Liver (tissue), 7 donors: ENCODE measurements at regions not wholly inside any gene's neighbourhood (a gene's known extent, or its start where the extent isn't known, plus 50 kb on each side); places are given as distances from the start of the nearest gene placed in this dataset.

Experiments used
- DNase-seq: peaks from one replicate; pipeline ENCODE4 v3.0.0-alpha.2; 2017; ENCODE audit warnings: low spot score
- H3K27ac ChIP-seq, 2 donors: one replicate each; pipeline ENCODE4 v1.7.0; 2013; ENCODE audit warnings: inconsistent platforms in 2 of 2, low read length in 2 of 2, control low read depth in 1 of 2, low read depth in 1 of 2, mild to moderate bottlenecking in 1 of 2
- H3K27me3 ChIP-seq, 4 donors: one replicate each; pipeline versions ENCODE4 v1.6.1 to v1.7.0; 2013; ENCODE audit warnings: low read length in 3 of 4, inconsistent platforms in 1 of 4, mild to moderate bottlenecking in 1 of 4, moderate library complexity in 1 of 4; ENCODE audit not compliant: control insufficient read depth in 4 of 4, insufficient read depth in 4 of 4
- H3K36me3 ChIP-seq, 4 donors: one replicate each; pipeline versions ENCODE4 v1.6.1 to v1.7.0; 2013; ENCODE audit warnings: low read length in 3 of 4, mild to moderate bottlenecking in 3 of 4, low read depth in 1 of 4, moderate library complexity in 1 of 4; ENCODE audit not compliant: control insufficient read depth in 4 of 4, insufficient read depth in 3 of 4
- H3K4me1 ChIP-seq, 4 donors: one replicate each; pipeline versions ENCODE4 v1.6.1 to v1.7.0; 2013; ENCODE audit warnings: low read length in 3 of 4, mild to moderate bottlenecking in 3 of 4, moderate library complexity in 1 of 4; ENCODE audit not compliant: control insufficient read depth in 4 of 4, insufficient read depth in 4 of 4
- H3K4me3 ChIP-seq, 3 donors: one replicate each; pipeline versions ENCODE4 v1.6.1 to v1.7.0; 2013; ENCODE audit warnings: low read length in 3 of 3, control low read depth in 1 of 3, low read depth in 1 of 3, mild to moderate bottlenecking in 1 of 3
- H3K9ac ChIP-seq, 2 donors: one replicate each; pipeline ENCODE4 v1.7.0; 2013; ENCODE audit warnings: low read length in 2 of 2, mild to moderate bottlenecking in 2 of 2, moderate library complexity in 2 of 2, control low read depth in 1 of 2, low read depth in 1 of 2
- H3K9me3 ChIP-seq, 4 donors: one replicate each; pipeline versions ENCODE4 v1.6.1 to v1.7.0; 2013; ENCODE audit warnings: low read length in 3 of 4; ENCODE audit not compliant: control insufficient read depth in 4 of 4
- ATF3 ChIP-seq: IDR thresholded peaks from 2 replicates; pipeline ENCODE4 v1.6.1; 2016; ENCODE audit warnings: antibody characterized with exemption
- FOXA1 ChIP-seq: IDR thresholded peaks from 2 replicates; pipeline ENCODE4 v1.6.1; 2016; ENCODE audit warnings: antibody characterized with exemption
- FOXA2 ChIP-seq: IDR thresholded peaks from 2 replicates; pipeline ENCODE4 v1.6.1; 2016; ENCODE audit warnings: antibody characterized with exemption
- GABPA ChIP-seq, 2 donors: IDR thresholded peaks in 1 of 2; conservative IDR thresholded peaks in 1 of 2; 2 replicates each; pipeline ENCODE4 v1.6.1; 2016; ENCODE audit warnings: antibody characterized with exemption in 2 of 2, mild to moderate bottlenecking in 1 of 2, moderate library complexity in 1 of 2
- HNF4A ChIP-seq, 2 donors: conservative IDR thresholded peaks; 2 replicates each; pipeline ENCODE4 v1.6.1; 2016; ENCODE audit warnings: antibody characterized with exemption in 2 of 2, mild to moderate bottlenecking in 2 of 2
- HNF4G ChIP-seq: IDR thresholded peaks from 2 replicates; pipeline ENCODE4 v1.6.1; 2016; ENCODE audit warnings: antibody characterized with exemption
- JUND ChIP-seq, 2 donors: IDR thresholded peaks; 2 replicates each; pipeline ENCODE4 v1.6.1; 2016; ENCODE audit warnings: antibody characterized with exemption in 2 of 2
- NR2F2 ChIP-seq: IDR thresholded peaks from 2 replicates; pipeline ENCODE4 v1.6.1; 2016; ENCODE audit warnings: antibody characterized with exemption
- RAD21 ChIP-seq, 2 donors: IDR thresholded peaks; 2 replicates each; pipeline ENCODE4 v1.6.1; 2016; ENCODE audit warnings: antibody characterized with exemption in 2 of 2, mild to moderate bottlenecking in 2 of 2
- REST ChIP-seq: IDR thresholded peaks from 2 replicates; pipeline ENCODE4 v1.6.1; 2016; ENCODE audit warnings: antibody characterized with exemption, mild to moderate bottlenecking
- RXRA ChIP-seq, 2 donors: IDR thresholded peaks; 2 replicates each; pipeline ENCODE4 v1.6.1; 2017 to 2018; ENCODE audit warnings: antibody characterized with exemption in 2 of 2, mild to moderate bottlenecking in 1 of 2
- SP1 ChIP-seq: IDR thresholded peaks from 2 replicates; pipeline ENCODE4 v1.6.1; 2018; ENCODE audit warnings: antibody characterized with exemption, mild to moderate bottlenecking
- TAF1 ChIP-seq: conservative IDR thresholded peaks from 2 replicates; pipeline ENCODE4 v1.6.1; 2016; ENCODE audit warnings: antibody characterized with exemption, mild to moderate bottlenecking
- YY1 ChIP-seq: IDR thresholded peaks from 2 replicates; pipeline ENCODE4 v1.6.1; 2016; ENCODE audit warnings: antibody characterized with exemption, mild to moderate bottlenecking
- ZBTB33 ChIP-seq: IDR thresholded peaks from 2 replicates; pipeline ENCODE4 v1.6.1; 2016; ENCODE audit warnings: antibody characterized with exemption
- WGBS: extraction: QIAGEN DNeasy Blood & Tissue Kit; methylation state at CpG from one replicate; pipeline ENCODE4 v1.1.7; 2013; 5-methylcytosine and 5-hydroxymethylcytosine counted together
- donor health status: healthy.
- donor health status: healthy.
- donor health status: healthy.
- donor health status: healthy.

GRCh38 chr13:99835442-99835841 lies 136.1 kb downstream of the ZIC5 start:
- no peak for DNase-seq
- H3K27ac ChIP-seq: no peak overlapping the region
- H3K4me3 ChIP-seq: no peak overlapping the region
- H3K9ac ChIP-seq: no peak overlapping the region
- WGBS: 85% methylated on average over 1 of the region's 1 CpG
- no peaks in the 10 kb centered on the region for H3K4me1 ChIP-seq
- no peaks in the 10 kb centered on the region for H3K27me3 ChIP-seq
- H3K9me3 ChIP-seq: no peaks in the 10 kb centered on the region
- TF ChIP-seq FOXA2: no peak
- TF ChIP-seq YY1: no peak
- no peak for TF ChIP-seq GABPA (IDR thresholded peaks at IDR 0.05 in 1 of 2, conservative IDR thresholded peaks at IDR 0.05 in 1 of 2)
- no peak for TF ChIP-seq TAF1
- TF ChIP-seq ZBTB33: no peak
- TF ChIP-seq HNF4G: no peak
- no peak for TF ChIP-seq FOXA1
- TF ChIP-seq NR2F2: no peak
- TF ChIP-seq HNF4A (conservative IDR thresholded peaks at IDR 0.05): no peak
- no peak for TF ChIP-seq RXRA (IDR thresholded peaks at IDR 0.05)
- no peak for TF ChIP-seq RAD21 (IDR thresholded peaks at IDR 0.05)
- no peak for TF ChIP-seq JUND (IDR thresholded peaks at IDR 0.05)
- TF ChIP-seq ATF3: no peak
- TF ChIP-seq SP1: no peak
- no peaks in the 10 kb centered on the region for H3K36me3 ChIP-seq

- WGBS: 84% methylated on average over 3 of the region's 3 CpGs
These were observed 137.3 kb downstream of the ZIC5 start for GRCh38 chr13:99834246-99834645.

More at GRCh38 chr13:99834246-99834645, 137.3 kb downstream of the ZIC5 start:
- Histone ChIP-seq H3K9ac (no peak overlapping the region), H3K27me3 (no peaks in the 10 kb centered on the region), H3K27ac (no peak overlapping the region), H3K9me3 (no peaks in the 10 kb centered on the region), H3K4me1 (no peaks in the 10 kb centered on the region), H3K36me3 (no peaks in the 10 kb centered on the region), H3K4me3 (no peak overlapping the region)
- TF ChIP-seq JUND (IDR thresholded peaks at IDR 0.05) (no peak), SP1 (no peak), RXRA (IDR thresholded peaks at IDR 0.05) (no peak), ATF3 (no peak), REST (no peak), NR2F2 (no peak), HNF4A (conservative IDR thresholded peaks at IDR 0.05) (no peak), TAF1 (no peak), FOXA2 (no peak), YY1 (no peak)
- no peak for DNase-seq
